OCI-LY7 (cell line): ENCODE measurements at regions not wholly inside any gene's neighbourhood (a gene's known extent, or its start where the extent isn't known, plus 50 kb on each side); places are given as distances from the start of the nearest gene placed in this dataset.

ENCODE experiments used
- BruUV-seq: library from RNA; stranded (reverse); fragments of 400-500 nt; replicated peaks from 2 replicates; lab custom pipeline; 2021; lab: Mats Ljungman, UMichigan
- CTCF ChIA-PET: fragments of 300-600 bp; sonication (Branson Sonifier 250); formaldehyde crosslinking; loops from one replicate; lab custom pipeline; 2022; ENCODE audit warnings: antibody characterized with exemption; ENCODE audit not compliant: unreplicated experiment; lab: Charles Lee
- POLR2A ChIA-PET: fragments of 300-600 bp; sonication (Branson Sonifier 250); formaldehyde crosslinking; loops from one replicate; lab custom pipeline; 2022; ENCODE audit warnings: antibody characterized with exemption; lab: Charles Lee
- DNase-seq: peaks from one replicate; pipeline ENCODE4 v3.0.0-alpha.2; 2015; ENCODE audit warnings: low spot score
- H2AFZ ChIP-seq: fragments of 200-600 bp; sonication (generic), shearing (Covaris generic); 2 replicates; pipeline ENCODE4 v1.6.1; 2014; ENCODE audit warnings: mild to moderate bottlenecking, antibody characterized with exemption, low read length, moderate library complexity
- H3K27ac ChIP-seq: fragments of 200-600 bp; sonication (generic); 2 replicates; pipeline ENCODE4 v1.5.1; 2014; ENCODE audit warnings: mixed run types, low read depth, mild to moderate bottlenecking, moderate library complexity, low read length, inconsistent platforms; ENCODE audit not compliant: poor library complexity, severe bottlenecking
- H3K36me3 ChIP-seq: fragments of 200-600 bp; sonication (generic); 2 replicates; pipeline ENCODE4 v1.6.1; 2014; ENCODE audit warnings: mild to moderate bottlenecking, antibody characterized with exemption, low read length, moderate library complexity, mixed read lengths; ENCODE audit not compliant: insufficient read depth
- H3K4me1 ChIP-seq: fragments of 200-600 bp; sonication (generic); 2 replicates; pipeline ENCODE4 v1.5.1; 2014; ENCODE audit warnings: mild to moderate bottlenecking, low read length; ENCODE audit not compliant: insufficient read depth, poor library complexity, severe bottlenecking
- H3K4me2 ChIP-seq: fragments of 200-600 bp; sonication (generic); 2 replicates; pipeline ENCODE4 v1.6.1; 2014; ENCODE audit warnings: mild to moderate bottlenecking, low read length
- H3K4me3 ChIP-seq: fragments of 200-600 bp; sonication (generic); 2 replicates; pipeline ENCODE4 v1.5.1; 2014; ENCODE audit warnings: mild to moderate bottlenecking, low read depth, low read length; ENCODE audit not compliant: poor library complexity, severe bottlenecking
- H3K79me2 ChIP-seq: fragments of 200-600 bp; sonication (generic); 2 replicates; pipeline ENCODE4 v1.6.1; 2016; ENCODE audit warnings: low read depth, mild to moderate bottlenecking, low read length, moderate library complexity, mixed read lengths; ENCODE audit not compliant: insufficient read depth
- H3K9me2 ChIP-seq: fragments of 200-600 bp; sonication (generic); 2 replicates; pipeline ENCODE4 v1.6.1; 2016; ENCODE audit warnings: mild to moderate bottlenecking, low read length, mixed read lengths; ENCODE audit not compliant: insufficient read depth
- H3K9me3 ChIP-seq: fragments of 200-600 bp; sonication (generic); 2 replicates; pipeline ENCODE4 v1.6.1; 2014; ENCODE audit warnings: mild to moderate bottlenecking, mixed run types, low read length, mixed read lengths
- H4K20me1 ChIP-seq: fragments of 200-600 bp; sonication (generic); 2 replicates; pipeline ENCODE4 v1.6.1; 2014; ENCODE audit warnings: mild to moderate bottlenecking, antibody characterized with exemption, low read length, moderate library complexity, mixed read lengths; ENCODE audit not compliant: insufficient read depth
- EZH2phosphoT487 ChIP-seq: fragments of 200-600 bp; sonication (generic); IDR thresholded peaks from 2 replicates; pipeline ENCODE4 v1.6.1; 2018; ENCODE audit warnings: low read depth, borderline replicate concordance, mild to moderate bottlenecking, mixed run types, antibody characterized with exemption, low read length, moderate library complexity, mixed read lengths
- intact Hi-C: fragments of 100-400 bp; cut with micrococcal nuclease; formaldehyde crosslinking; loops from one replicate; pipeline ENCODE4 v1.10.0; 2022; ENCODE audit not compliant: unreplicated experiment
- TF ChIP-seq, protein P1 (sequence below): fragments of 200-600 bp; sonication (generic); conservative IDR thresholded peaks from 2 replicates; pipeline ENCODE4 v1.5.1; 2014; ENCODE audit warnings: mild to moderate bottlenecking, antibody characterized with exemption, low read length, moderate library complexity, mixed read lengths

DNA sequence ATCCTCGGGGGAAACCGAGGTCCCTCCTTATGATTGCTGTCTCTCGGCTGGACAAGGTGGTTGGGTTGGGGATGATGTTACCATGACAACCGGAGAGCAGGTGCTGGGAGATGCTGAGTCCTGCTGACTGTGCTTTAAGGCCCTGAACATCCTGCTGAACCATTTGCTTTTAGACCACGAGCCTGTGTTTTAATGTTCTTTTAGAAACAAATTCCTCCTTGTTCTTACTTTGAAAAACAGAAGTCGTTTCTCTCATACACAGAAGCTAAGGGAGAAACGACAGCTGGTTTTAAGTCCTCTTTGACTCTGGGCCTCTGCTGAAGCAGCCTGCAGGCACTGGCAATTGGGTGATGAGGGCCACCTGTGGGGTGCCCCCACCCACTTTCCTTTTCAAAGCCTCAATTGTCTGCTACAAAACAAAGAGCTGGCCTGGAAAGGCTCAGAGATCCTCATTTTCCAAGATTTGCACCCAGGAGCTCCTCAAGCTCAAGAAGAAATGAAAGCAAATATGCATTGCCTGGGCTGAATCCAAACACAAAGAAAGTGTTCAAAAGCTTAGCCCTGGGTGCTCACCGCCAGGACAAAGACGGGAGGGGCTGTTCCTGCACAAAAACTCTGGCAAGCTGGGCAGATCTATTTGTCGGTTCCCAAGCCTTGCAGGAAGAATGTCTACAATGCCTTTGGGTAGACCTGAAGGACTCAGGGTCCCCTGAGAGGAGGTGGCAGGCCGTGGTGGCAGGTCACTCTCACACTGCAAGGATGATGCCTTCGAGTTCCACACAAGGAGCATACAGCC is 90.0 kb upstream of the CLMN start:
- Histone ChIP-seq H4K20me1 (no peaks in the 10 kb centered on the region), H2AFZ (no peak overlapping the region), H3K9me2 (no peaks in the 10 kb centered on the region), H3K9me3 (no peaks in the 10 kb centered on the region), H3K79me2 (no peaks in the 10 kb centered on the region), H3K4me1 (no peaks in the 10 kb centered on the region), H3K4me3 (no peak overlapping the region), H3K4me2 (no peak overlapping the region), H3K36me3 (no peaks in the 10 kb centered on the region), H3K27ac (no peak overlapping the region)
- POLR2A ChIA-PET, result interaction anchor here (0.9 kb wide), 1 partner anchor 10 kb away, joined by 3 read pairs; no protein-coding TSS in a partner anchor
- no peak for DNase-seq
- intact Hi-C loops, result no loop called here
- no peak for TF ChIP-seq EZH2phosphoT487
- TF ChIP-seq, protein P1, sequence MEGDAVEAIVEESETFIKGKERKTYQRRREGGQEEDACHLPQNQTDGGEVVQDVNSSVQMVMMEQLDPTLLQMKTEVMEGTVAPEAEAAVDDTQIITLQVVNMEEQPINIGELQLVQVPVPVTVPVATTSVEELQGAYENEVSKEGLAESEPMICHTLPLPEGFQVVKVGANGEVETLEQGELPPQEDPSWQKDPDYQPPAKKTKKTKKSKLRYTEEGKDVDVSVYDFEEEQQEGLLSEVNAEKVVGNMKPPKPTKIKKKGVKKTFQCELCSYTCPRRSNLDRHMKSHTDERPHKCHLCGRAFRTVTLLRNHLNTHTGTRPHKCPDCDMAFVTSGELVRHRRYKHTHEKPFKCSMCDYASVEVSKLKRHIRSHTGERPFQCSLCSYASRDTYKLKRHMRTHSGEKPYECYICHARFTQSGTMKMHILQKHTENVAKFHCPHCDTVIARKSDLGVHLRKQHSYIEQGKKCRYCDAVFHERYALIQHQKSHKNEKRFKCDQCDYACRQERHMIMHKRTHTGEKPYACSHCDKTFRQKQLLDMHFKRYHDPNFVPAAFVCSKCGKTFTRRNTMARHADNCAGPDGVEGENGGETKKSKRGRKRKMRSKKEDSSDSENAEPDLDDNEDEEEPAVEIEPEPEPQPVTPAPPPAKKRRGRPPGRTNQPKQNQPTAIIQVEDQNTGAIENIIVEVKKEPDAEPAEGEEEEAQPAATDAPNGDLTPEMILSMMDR, result no peak
- CTCF ChIA-PET, result interaction anchor here (0.6 kb wide), 1 partner anchor 21 kb away, joined by 5 read pairs; no protein-coding TSS in a partner anchor
- no TSS peak for BruUV-seq

DNA sequence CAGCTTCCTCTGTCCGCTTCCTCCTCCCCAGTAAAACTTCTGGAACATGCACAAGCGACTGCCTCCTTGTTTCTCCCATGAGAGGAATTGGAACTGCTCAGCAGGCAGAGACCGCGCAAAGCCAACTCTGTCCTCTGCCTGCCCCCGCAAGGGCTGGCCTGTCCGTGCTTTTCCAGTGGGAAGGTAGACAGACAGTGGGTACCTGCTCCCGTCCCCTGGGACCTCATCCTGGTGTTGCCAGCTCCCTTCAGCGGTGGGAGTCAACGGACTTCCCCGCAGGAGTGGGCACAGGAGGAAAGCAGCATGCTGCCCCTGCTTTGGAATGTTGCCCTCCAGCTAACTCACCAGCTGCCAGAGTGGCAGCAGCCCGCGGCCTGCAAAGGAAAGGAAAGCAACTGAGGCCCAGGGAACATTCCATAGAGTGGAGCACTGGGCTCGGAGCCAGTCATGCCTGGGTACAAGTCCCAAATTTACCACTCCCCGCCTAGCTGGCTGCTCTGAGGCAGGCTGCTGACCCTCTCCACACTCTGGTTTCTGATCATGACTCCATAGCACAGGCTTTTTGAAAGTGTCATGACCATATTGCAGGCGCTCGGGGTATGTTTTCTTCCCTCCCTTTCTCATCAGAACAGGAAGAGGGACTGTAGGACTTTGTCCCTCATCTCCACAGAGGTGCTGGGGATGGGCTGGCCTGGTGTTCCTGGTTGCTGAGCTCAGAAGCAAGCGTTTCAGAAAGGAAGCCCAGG is 89.2 kb upstream of the CLMN start:
- POLR2A ChIA-PET, result interaction anchor here (0.9 kb wide), 1 partner anchor 9 kb away, joined by 3 read pairs; no protein-coding TSS in a partner anchor

More for the DNA sequence above, 89.2 kb upstream of the CLMN start:
- no peaks in the 10 kb centered on the region for H3K79me2 ChIP-seq
- intact Hi-C loops, result no loop called here
- no peaks in the 10 kb centered on the region for H3K9me2 ChIP-seq
- H3K4me1 ChIP-seq, result no peaks in the 10 kb centered on the region
- no peak for TF ChIP-seq EZH2phosphoT487
- TF ChIP-seq, protein P1, result no peak
- no peak for DNase-seq
- H3K9me3 ChIP-seq, result no peaks in the 10 kb centered on the region
- H3K27ac ChIP-seq, result no peak overlapping the region
- CTCF ChIA-PET, result no interaction called here
- no peaks in the 10 kb centered on the region for H4K20me1 ChIP-seq
- H3K4me3 ChIP-seq, result no peak overlapping the region
- BruUV-seq, result no TSS peak
- no peak overlapping the region for H3K4me2 ChIP-seq
- H3K36me3 ChIP-seq, result no peaks in the 10 kb centered on the region
- H2AFZ ChIP-seq, result no peak overlapping the region
